Lung (tissue), 11 donors: ENCODE measurements at regions not wholly inside any gene's neighbourhood (a gene's known extent, or its start where the extent isn't known, plus 50 kb on each side); places are given as distances from the start of the nearest gene placed in this dataset.

ENCODE experiments used
- ATAC-seq: fragments of 200-7000 bp; cut with Tn5 transposase; one replicate; pipeline ENCODE4 v1.9.1; 2020; ENCODE audit warnings: moderate number of reproducible peaks; ENCODE audit not compliant: insufficient read depth, low FRiP score
- DNase-seq, 3 donors: peaks; one replicate each; pipeline ENCODE4 v3.0.0-alpha.2; 2013 to 2017
- H3K27ac ChIP-seq, 2 donors: one replicate each; pipeline ENCODE4 v1.5.1; 2013; ENCODE audit warnings: mild to moderate bottlenecking in 2 of 2, moderate library complexity in 2 of 2, control low read depth in 1 of 2, inconsistent platforms in 1 of 2, low read depth in 1 of 2, low read length in 1 of 2
- H3K27me3 ChIP-seq, 3 donors: one replicate each; pipeline ENCODE4 v1.5.1; 2013; ENCODE audit warnings: low read length in 2 of 3; ENCODE audit not compliant: control insufficient read depth in 3 of 3, insufficient read depth in 3 of 3
- H3K36me3 ChIP-seq, 4 donors: one replicate each; pipeline ENCODE4 v1.5.1; 2013; ENCODE audit warnings: low read length in 4 of 4, mild to moderate bottlenecking in 1 of 4, moderate library complexity in 1 of 4; ENCODE audit not compliant: control insufficient read depth in 4 of 4, insufficient read depth in 4 of 4
- H3K4me1 ChIP-seq, 5 donors: one replicate each; pipeline ENCODE4 v1.5.1; 2013; ENCODE audit warnings: low read length in 5 of 5, mild to moderate bottlenecking in 2 of 5, moderate library complexity in 1 of 5; ENCODE audit not compliant: control insufficient read depth in 5 of 5, insufficient read depth in 5 of 5
- H3K4me3 ChIP-seq: one replicate; pipeline ENCODE4 v1.5.1; 2013; ENCODE audit warnings: mild to moderate bottlenecking, control low read depth, moderate library complexity
- H3K9ac ChIP-seq, 2 donors: one replicate each; pipeline ENCODE4 v1.5.1; 2013; ENCODE audit warnings: low read length in 2 of 2, control low read depth in 1 of 2; ENCODE audit not compliant: insufficient read depth in 1 of 2
- H3K9me3 ChIP-seq, 4 donors: one replicate each; pipeline ENCODE4 v1.5.1; 2013; ENCODE audit warnings: low read length in 3 of 4, mild to moderate bottlenecking in 1 of 4, moderate library complexity in 1 of 4; ENCODE audit not compliant: control insufficient read depth in 4 of 4, insufficient read depth in 3 of 4
- WGBS, 2 donors: extraction: QIAGEN DNeasy Blood & Tissue Kit; methylation state at CpG; one replicate each; pipeline ENCODE4 v1.1.7; 2013; 5-methylcytosine and 5-hydroxymethylcytosine counted together
- TF ChIP-seq, protein P1 (sequence below): IDR thresholded peaks from 2 replicates; pipeline ENCODE4 v1.5.1; 2012; ENCODE audit warnings: mild to moderate bottlenecking; ENCODE audit errors: control extremely low read depth, extremely low read depth
- donor health status: control.
- donor health status: control.
- donor health status: Bipolar disorder and iron deficiency.
- donor health status: healthy.
- donor health status: DM: yes; HTN: yes; CAD: no.

DNA sequence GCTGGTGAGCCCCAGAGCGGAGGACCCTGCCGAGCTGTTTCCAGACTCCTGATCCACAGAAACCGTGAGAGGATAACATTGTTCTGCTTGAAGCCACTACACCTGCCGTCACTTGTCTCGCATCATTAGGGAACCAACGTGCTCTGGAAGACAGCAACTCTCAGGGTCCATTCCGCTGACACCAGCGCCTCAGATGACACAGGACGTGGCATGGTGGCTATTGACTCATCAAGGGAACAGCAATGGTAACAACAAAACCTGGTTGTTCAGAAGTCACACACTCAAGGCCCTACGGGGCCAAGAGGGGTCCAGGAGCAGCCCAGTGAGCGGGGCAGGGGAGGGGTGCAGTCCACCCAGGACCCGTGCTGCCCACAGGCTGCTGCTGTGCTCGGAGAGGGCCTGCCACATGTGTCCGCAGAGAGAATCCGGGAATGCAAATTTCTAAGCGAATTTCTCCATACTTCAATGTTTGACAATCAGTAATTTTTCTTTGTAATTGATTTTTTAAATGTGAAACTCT lies 110.4 kb downstream of the TTLL2 start:
- DNase-seq (no peak), ATAC-seq (no peak)
- Histone ChIP-seq H3K27me3 (no peaks in the 10 kb centered on the region), H3K36me3 (no peaks in the 10 kb centered on the region), H3K9ac (no peak overlapping the region), H3K4me3 (no peak overlapping the region), H3K9me3 (peaks cover 0 to 6% (median 2%) of the 10 kb centered on the region in 4 donors), H3K27ac (no peak overlapping the region), H3K4me1 (peaks cover 0 to 5% (median 0%) of the 10 kb centered on the region in 5 donors)
- WGBS, 2 donors = 83 to 92% methylated on average over 16 of the region's 16 CpGs
- TF ChIP-seq, protein P1, sequence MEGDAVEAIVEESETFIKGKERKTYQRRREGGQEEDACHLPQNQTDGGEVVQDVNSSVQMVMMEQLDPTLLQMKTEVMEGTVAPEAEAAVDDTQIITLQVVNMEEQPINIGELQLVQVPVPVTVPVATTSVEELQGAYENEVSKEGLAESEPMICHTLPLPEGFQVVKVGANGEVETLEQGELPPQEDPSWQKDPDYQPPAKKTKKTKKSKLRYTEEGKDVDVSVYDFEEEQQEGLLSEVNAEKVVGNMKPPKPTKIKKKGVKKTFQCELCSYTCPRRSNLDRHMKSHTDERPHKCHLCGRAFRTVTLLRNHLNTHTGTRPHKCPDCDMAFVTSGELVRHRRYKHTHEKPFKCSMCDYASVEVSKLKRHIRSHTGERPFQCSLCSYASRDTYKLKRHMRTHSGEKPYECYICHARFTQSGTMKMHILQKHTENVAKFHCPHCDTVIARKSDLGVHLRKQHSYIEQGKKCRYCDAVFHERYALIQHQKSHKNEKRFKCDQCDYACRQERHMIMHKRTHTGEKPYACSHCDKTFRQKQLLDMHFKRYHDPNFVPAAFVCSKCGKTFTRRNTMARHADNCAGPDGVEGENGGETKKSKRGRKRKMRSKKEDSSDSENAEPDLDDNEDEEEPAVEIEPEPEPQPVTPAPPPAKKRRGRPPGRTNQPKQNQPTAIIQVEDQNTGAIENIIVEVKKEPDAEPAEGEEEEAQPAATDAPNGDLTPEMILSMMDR = no peak

DNA sequence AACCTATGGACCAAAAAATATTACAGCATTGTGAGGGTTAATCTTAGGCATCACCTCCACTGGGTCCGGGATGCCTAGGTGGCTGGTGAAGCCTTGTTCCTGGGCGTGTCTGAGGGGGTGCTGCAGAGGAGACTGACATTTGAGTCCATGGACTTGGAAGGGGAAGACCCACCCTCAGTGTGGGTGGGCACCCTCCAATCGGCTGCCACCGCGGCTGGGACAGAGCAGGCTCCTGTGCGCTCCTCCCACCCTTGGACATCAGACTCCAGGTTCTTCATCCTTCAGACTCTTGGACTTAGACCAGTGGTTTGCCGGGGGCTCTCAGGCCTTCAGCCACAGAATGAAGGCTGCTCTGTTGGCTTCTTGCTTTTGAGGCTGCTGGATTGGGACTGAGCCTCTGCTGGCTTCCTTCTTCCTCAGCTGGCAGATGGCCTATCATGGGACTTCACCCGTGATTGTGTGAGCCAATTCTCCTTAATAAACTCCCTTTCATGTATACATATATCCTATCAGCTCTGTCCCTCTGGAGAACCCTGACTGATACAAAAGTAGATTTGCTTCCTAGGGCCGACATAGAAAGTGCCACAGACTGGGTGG lies 113.1 kb downstream of the TTLL2 start:
- DNase-seq = peak in 1 of 3 donors; percentile 16
- no peak overlapping the region for H3K27ac ChIP-seq
- no peak overlapping the region for H3K9ac ChIP-seq
- H3K4me3 ChIP-seq = no peak overlapping the region
- no peaks in the 10 kb centered on the region for H3K36me3 ChIP-seq
- H3K4me1 ChIP-seq = peaks cover 0 to 5% (median 0%) of the 10 kb centered on the region in 5 donors
- TF ChIP-seq, protein P1 = no peak
- H3K9me3 ChIP-seq = peaks cover 0 to 6% (median 2%) of the 10 kb centered on the region in 4 donors
- no peak for ATAC-seq
- 65 to 84% methylated on average over 9 of the region's 9 CpGs for WGBS, 2 donors
- no peaks in the 10 kb centered on the region for H3K27me3 ChIP-seq

DNA sequence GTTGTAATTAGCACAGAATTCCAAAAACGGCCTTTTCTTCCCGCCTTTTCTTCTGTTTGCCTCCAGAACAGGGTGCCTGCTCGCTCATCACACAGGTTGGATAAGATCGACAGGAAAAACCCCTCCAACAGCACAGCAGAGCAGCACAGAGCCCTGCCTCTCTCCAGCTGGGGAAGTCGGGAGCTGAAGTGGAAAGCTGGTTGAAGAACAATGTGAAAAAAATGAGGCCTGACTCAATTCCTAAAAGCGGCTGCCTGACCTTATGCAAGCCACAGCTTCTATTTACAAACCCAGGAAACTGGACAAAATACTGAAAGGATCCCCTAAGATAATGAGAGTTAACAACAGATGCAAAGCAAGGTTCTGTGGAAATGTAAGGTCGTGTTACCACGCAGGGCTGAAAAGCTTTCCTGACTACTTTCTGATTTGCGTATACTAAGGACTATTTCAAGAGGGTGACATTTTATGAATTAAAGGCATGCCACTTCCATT lies 116.9 kb downstream of the TTLL2 start:
- Histone ChIP-seq H3K36me3 (no peaks in the 10 kb centered on the region), H3K9ac (no peak overlapping the region), H3K27ac (no peak overlapping the region), H3K27me3 (no peaks in the 10 kb centered on the region), H3K4me1 (peaks cover 0 to 5% (median 0%) of the 10 kb centered on the region in 5 donors), H3K9me3 (peaks cover 0 to 7% (median 2%) of the 10 kb centered on the region in 4 donors), H3K4me3 (no peak overlapping the region)
- TF ChIP-seq, protein P1 = no peak
- peak; percentile 19 for ATAC-seq
- WGBS, 2 donors = 47 to 60% methylated on average over 9 of the region's 9 CpGs
- DNase-seq = peak; percentile 52 to 71 (median 57)
